Right kidney (tissue), 1 donor: ENCODE measurements at regions not wholly inside any gene's neighbourhood (a gene's known extent, or its start where the extent isn't known, plus 50 kb on each side); places are given as distances from the start of the nearest gene placed in this dataset.
"Not testable (repeated sequence)": the region's sequence is repeated elsewhere in the genome, so short reads cannot be mapped to it uniquely, and the experiment has no call there.

Source experiments
- DNase-seq: peaks from one replicate; pipeline ENCODE4 v3.0.0-alpha.2; 2016

DNA sequence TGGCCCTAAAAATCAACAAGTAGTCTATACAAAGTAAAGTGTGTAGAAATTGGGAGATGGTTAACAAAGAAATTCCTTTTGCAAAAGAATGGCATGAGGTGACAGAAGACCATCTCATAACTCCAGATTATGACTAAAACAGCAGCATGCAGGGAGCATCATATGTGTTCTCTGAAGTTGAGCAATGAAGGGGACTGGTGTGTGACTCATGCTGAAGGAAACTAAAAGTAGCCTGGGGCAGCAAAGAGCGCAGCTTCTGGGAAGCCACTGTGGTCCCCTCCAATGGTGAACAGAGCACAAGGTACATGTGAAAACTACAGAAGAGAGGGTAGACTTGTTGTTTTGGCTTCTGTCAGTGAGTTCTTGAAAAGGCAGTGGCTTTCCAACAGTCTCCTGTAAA, 133.4 kb downstream of the MACC1 start:
- no peak for DNase-seq

DNA sequence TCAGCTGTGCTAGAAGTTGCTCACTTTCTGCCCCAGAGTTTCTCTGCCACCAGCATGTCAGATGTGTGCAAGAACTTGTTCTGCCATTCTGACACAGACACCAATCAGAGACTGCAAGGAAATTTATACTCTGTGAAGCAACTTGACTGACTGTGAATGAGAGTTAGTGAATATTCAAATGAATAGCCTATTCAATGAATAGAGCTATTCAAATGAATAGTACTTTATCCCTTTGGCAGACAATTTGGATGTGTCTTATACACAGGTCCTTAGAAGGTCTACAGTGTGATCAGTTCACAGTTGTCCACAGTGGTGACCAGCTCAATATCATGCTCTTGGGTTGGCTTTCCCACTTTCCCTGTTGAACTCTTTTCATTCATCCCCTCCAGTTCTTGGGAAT, 138.1 kb downstream of the MACC1 start:
- DNase-seq = no peak

DNA sequence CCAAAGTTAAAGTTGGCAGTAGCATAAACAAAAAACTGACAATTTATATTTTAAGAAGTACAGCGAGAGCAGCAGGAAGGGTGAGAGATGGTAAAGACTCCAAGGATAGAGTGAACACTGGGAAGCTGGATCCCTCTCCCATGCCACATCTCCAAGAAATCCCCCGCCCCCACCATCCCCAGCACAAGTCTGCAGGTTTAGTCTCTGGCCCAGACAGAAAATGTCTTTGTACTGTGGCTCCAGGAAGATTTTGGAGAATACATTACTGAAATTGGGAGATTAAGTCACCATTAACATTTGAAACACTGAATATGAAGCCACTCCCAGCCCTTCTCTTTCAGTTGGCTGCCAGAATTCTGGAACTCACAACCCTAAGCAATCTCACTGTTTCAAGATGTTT, 140.3 kb downstream of the MACC1 start:
- no peak for DNase-seq

DNA sequence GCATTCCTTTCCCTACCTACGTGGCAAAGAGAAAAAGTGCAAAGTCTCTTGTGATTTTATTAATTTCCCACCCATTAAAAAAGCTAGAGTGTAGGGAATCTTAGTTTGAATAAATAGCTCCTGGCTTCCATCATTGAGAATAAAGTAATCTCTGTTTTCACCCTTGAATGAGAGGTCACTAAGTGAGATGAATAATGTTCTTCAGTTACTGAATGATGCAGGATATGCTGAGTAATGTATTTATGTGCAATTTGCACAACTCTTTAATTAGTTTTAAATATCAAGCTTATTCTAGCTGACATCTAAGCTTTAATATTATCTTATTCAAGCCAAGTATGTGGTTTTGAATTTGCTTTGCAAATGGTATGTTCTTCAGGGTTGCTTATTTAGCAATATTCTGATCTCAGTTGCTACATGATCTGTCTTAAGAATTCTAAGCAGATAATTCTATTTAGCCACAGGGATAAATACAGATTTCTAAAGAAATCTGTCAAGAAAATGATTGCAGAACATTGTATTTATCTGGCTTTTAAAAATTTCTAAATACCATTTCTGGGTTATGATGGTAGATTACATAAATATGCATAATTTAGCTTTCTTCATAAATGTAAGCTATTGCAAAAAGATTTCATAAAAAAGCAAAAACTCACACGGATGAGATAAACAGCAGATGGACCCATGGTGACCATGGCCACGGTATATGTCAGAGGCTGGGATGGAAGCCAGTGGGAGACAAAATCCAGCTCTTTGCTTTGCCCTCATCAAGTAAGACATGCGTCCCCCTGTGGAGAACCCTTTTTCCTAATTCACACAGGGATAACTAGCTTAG, 141.0 kb downstream of the MACC1 start:
- DNase-seq = no peak

DNA sequence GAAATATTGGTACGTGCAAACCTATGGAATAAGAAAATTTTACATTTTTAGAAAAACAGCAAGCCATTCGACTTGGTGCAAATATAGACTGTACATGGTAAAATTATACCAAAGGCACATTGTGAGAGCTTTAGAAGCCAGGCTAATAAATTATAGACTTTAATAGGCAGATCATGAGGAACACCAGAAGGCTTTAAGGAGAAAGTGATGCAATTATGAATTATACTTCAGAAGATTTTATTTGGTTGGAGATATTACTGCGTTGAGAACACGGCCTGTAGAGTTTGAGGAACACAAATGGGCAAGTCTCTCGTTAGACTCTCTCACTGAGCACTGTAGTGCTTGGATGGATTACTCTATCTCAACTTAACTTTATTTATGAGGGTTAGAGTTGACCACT, 141.7 kb downstream of the MACC1 start:
- DNase-seq = no peak

DNA sequence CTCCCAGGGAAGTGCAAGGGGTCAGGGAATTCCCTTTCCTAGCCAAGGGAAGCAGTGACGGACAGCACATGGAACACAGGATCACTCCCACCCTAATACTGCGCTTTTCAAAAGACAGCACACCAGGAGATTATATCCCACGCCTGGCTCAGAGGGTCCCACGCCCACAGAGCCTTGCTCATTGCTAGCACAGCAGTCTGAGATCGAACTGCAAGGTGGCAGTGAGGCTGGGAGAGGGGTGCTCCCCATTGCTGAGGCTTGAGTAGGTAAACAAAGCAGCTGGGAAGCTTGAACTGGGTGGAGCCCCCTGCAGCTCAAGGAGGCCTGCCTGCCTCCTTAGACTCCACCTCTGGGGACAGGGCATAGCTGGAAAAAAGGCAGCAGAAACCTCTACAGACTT, 149.2 kb downstream of the MACC1 start:
- not testable (repeated sequence) for DNase-seq

DNA sequence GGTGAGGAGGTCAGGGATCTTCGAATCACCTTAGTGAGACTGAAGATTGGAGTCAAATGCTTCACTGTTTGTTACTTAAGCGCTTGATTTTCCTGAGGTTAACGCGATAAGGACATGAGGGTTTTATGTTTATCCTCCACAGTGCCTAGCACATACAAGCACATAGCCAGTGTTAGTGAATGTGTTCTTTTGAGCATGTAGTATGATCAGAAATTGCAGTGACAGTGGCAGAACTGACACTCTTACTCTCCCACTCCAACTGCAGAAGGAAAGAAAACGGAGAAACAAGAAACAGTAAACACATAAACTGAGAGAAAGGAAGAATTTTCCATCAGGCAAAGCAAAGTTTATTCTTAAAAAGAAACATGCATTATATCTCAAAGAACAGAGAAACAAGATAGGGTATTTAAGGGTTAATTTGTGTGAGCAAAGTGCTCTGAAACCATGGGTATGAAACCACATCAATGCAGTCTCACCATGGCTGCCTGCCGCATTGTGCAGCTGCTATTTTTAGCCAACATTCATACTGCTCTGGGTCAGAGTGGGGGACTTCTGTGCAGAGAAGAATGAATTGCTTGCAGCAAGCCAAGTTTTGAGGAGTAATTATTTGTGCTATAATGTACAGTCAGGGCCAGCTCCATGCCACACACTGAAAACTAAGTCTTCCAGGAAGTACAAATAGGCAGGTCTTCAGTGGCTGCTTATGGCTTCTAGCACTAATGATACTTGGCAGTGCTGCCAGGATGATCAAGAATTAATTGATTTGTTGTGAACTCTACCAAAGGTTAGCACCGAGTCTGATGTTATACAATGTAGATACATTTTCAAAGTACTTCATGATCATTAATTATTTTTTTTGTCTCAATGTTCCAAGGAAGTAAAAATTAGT, 152.0 kb downstream of the MACC1 start:
- DNase-seq = no peak

DNA sequence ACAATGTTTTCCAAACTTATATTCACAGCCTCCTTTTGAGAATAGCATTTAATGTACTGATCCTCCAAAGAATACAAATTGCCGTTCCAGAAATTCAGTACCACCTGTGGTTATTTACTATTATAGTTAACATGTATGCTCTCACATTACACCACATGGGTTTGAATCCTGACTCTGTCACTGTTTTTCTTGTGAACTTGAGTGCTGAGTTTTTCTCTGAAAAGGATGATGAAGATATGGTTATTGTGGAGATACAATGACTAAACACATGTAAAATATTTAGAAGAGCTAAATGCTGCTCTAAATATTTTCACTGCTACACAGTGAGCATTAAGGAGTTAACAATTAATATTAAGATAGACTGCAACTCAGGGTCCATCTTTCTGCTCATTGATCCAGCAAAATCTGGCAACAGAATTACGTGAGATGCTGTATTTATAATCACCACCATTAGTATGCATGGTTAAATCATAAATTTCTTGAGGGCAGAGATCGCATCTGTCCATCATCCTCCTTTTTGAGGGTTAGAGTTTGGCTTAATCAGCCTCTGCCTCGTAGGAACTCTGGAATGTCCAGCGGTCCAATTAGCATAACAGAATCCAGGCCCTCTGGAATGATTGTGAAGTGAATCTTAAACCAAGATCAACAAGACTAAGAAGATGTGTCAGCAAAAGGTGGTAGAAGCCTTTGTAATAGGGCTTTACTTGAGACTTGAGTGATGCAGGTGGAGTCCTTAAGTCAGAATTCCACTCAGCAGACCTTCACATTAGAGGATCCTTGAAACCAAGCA, 152.8 kb downstream of the MACC1 start:
- no peak for DNase-seq

DNA sequence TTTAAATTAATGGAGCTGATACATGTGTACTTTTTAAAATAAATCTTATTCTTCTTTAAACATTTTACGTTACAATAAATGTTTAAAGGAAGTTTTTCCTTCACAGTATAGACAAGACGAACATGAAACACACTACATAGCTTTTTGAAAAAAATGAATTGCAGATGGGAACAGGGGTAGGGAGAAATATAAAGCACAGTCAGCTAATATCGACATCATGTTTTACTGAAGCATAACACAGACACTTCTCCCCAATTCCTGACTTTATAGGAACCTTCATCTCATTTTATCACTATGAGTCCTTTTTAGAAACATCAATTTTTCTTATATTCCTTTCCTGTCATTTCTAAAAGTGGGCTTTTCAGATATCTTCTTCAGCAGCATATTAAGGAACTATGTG, 153.5 kb downstream of the MACC1 start:
- DNase-seq = no peak

DNA sequence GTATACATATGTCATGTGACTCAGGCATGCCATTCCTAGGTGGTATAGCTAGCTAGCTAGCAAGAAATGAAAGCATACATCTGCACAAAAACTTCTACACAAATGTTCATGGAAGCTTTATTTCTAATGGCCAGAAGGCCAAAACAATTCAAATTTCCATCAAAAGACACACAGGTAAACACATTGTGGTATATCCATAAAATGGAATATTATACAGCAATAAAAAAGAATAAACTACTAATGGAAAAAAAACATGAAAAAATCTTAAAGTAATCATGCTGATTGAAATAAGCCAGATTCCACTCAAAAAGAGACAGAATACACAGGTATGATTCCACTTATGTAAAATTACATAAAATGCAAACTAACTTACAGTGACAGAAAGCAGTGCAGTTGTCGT, 154.3 kb downstream of the MACC1 start:
- DNase-seq = no peak

DNA sequence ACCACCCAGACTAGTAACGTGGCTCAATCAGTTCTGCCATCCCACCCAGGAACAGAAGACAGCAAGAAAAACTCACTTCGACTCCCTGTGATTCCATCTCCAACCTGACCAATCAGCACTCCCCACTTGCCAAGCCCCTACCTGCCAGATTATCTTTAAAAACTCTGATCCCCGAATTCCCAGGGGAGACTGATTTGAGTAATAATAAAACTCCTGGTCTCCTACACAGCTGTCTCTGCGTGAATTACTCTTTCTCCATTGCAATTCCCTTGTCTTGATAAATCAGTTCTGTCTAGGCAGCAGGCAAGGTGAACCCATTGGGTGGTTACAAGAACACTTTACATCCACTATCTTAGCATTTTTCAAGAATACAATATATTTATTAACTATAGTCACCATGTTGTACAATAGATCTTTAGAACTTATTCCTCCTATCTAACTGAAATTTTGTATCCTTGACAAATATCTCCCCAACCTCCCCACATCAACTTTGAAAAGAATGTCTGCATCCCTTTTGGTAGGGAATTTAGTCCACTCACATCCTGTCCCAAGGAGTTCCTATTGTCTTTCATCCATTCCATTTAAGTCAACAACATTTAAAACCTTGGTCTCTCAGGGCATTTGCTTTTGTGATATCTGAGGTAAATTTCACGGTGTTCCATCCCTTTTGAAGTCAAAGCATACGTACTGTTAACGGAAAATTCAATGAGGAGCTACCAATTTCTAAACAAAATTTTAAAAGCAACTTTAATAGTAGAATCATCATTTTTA, 163.7 kb downstream of the MACC1 start:
- no peak for DNase-seq

DNA sequence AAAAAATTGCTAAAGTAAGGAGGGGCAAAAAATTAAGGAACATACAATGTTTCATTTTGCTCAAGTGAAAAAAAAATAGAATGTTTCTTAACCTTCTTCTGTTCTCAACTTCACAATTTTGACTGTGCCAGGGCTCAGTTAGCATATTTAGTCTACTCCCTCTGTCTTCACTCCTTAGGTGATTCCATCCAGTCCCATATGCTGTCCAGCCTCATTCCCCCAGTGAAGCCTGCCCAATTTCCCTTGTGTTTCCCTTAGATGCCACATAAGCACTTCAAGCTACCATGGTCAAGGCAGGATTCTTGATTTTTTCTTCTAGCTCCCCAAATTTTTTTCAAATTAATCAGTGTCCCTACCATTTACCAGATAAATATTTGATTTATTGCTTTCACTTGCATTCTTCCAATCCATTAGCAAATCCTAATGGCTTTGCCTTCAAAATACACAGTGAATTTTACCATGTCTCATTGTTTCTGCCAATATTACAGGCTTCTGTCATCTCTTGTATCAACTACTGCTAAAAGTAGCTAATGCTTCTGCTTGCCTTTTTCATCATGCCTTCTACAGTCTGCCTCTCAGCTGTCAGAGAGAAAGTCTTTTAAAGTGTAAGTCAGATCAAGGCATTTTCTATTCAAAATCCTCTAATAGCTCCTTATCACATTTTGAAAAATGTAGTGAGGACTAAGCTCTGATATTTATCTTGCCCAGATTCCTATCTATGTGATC, 166.8 kb downstream of the MACC1 start:
- no peak for DNase-seq

DNA sequence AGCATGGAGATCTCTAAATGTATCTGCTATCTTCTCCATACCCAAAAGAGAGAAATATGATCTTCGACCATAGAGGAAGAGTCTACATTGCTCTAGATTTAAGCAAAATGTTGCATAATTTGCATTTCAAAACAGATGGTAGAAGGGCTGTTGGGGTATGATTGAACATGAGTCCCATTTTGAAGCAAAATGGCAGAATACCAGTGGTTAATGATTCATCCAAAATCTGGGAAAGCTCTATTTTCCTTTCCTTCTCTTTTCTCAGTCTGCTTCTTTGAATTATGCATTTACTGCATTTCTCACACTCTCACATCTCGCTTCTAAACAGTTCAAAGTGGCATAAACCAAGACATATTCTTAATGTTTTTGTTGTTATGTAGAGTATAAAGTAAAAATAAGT, 178.5 kb downstream of the MACC1 start:
- DNase-seq = no peak

DNA sequence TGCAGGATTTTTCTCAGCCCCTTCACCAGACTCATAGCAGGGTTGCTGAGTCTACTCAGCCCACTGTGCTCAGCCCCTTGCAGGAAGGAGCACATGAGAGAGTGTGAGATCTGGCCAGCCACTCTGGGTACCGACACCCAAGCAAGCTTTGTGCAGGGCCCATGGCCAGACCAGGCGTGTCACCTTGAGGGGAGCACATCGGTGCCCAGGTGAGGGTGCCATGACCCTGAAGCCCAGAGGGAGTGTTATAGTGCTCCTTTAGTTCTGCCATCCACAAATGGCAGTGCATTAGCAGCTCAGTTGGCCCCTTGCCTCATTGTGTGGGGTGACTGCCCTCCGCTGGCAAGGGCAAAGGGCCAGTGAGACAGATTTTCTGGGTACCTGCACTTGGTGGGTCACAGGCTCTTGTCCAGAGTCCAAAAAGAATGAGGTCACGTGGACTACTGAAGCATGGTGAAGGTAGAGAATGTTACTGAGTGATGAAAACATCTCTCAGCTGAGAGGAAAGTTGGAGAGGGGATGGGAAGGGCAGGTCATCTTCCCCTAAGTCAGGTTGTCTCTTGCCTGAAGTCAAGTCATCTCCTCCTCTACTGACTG, 181.8 kb downstream of the MACC1 start:
- DNase-seq = no peak

DNA sequence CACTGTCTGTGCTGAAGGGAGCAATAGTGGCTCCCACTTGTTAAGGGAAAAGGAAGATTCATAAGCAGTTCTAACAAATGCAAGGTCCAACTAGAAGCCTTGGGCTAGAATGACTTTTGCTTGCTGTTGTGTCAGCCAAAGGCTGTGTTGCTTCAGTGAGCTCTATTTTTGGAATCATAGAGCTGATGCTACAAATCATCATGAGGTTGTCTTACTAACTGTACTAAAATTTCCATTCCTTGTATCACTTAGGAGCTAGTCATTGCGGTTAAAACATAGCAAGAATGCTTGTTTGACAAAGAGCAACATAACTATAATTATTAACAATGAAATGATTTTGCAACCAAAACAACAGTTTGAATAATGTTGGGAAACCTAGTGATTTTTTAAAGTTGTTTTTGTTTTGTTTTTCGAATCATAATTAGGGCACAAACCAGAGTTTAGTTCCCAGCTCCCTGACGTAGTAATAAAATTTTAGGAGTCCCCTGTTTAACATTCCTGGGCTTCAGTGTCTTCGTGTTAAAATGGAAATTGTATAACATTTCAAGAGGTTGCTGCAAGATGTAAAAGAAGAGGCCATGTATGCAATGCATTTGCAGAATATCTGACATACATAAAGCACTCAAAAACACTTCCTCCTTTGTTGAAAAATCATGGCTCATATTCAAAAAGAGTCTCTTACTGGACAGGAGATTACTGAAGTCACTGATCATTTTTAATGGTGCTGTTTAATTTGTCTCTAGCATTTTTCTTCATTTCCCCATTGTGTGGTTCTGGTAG, 183.4 kb downstream of the MACC1 start:
- no peak for DNase-seq

DNA sequence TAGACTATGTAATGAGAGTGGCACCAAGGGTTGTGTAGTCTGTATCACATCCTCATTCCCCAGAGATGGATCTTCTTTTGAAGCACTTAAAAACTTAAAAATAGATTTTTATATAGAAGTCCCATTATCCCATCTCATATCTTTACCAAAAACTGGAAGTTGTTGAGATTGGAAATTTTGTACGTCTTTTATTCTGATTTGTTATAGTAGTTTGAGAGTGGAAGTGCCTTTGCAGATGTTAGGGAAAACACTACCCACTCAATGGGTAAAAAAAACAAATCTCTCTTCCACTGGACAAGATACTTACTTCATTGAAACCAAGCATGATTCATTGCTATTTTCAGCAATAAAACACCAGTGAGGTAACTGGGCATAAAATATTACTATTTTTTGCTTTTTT, 184.4 kb downstream of the MACC1 start:
- no peak for DNase-seq

DNA sequence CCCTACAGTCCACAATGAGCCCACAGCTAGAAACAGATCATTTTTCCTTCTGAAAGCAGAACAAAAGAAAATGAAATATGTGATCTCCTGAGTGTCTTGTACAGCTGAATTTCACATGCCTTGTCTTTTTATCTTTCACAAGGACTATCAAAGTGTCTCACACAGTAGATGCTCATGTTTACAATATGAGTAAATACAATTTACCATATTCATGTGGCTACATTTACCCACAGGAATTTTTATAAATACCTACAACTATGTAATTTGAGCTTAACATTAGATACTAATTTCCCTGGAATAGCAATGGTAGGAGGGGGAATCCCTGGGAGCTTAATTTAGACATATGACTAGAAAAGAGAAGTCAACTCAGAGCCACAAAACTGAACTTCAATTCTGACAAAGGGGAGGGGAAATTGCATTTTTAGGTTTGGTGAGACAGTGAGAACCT, 186.2 kb downstream of the MACC1 start:
- DNase-seq = no peak

DNA sequence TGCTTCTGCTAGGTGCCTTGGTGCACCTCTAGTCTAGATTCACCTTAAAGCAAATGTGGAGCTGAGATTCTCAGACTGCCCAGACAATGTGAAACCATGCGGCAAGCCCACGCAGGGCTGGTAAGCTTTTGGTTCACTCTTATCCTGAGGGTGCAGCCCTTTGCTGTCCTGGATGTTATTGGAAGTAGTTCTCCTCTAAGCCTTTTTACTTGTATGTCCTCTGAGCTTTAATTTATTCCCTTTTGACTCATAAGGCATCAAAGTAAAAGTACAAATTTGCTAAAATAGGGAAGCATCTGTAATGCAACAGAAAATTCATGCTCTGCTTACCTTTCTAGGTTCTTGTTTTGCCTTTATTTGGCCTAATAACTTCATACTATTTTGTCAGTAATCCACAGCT, 186.8 kb downstream of the MACC1 start:
- no peak for DNase-seq

DNA sequence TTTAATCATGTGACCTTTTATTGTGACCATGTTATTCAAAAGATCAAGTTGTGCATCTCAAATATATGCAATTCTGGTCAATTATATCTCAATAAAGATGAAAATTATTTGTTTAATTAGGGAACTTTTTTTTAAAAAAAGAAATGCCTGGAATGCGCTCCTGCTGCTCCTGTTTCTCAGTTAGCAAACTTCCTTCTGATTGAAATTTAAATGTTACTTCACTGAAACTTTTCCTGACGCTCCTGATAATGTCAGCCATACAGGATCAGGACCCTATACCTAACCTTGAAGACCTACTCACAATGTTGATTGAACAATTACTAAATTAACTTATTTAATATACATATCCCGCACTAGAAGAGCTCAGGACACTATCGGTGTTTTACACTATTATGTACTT, 190.4 kb downstream of the MACC1 start:
- no peak for DNase-seq

DNA sequence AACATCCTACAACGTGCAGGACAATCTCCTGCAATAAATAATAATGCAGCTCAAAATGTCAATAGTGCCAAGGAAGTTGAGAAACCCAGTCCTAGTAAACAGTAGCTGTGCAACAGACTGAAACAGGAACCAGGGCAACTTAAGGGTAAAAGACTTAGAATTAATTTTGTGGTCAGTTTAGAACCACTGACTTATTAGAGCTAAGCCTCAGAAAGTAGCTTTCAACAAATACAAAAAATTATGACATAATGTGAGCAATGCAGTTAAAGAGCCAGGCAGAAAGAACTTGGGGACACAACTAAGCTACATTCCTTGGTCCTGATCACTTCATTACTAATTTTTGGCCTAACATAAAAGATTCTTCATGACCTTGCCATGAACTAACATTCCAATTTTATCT, 195.4 kb downstream of the MACC1 start:
- DNase-seq = no peak
